ENCODE measurements at regions not wholly inside any gene's neighbourhood (a gene's known extent, or its start where the extent isn't known, plus 50 kb on each side); places are given as distances from the start of the nearest gene placed in this dataset.
"Not testable (repeated sequence)": the region's sequence is repeated elsewhere in the genome, so short reads cannot be mapped to it uniquely, and the experiment has no call there.

DNA sequence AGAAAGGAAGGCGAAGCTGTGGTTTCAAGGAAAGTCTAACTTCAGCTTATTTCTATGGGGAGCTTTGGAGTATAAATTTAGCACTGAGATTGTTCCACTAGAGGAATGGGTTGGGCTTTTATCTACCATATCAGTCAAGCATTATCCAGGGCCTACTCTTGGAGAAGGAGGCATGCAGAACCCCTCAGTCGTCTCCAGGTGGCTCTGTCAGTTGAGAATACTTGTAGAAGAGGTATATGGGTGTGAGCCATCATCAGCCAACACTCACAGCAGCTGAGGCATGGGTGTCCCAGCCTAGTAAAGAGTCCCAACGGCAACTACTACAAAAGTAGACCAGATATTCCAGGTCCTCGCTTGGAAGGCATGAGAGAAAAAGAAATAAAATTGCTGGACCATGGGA lies 548.5 kb upstream of the GRAMD2B start:
- no peaks in the 10 kb centered on the region for H3K36me3 Mint-ChIP-seq (ENCODE audit: insufficient read depth)
- H3K4me1 Mint-ChIP-seq (ENCODE audit: low read depth) = no peaks in the 10 kb centered on the region
- no peaks in the 10 kb centered on the region for H3K27me3 Mint-ChIP-seq (ENCODE audit: low read depth)
- H3K4me3 Mint-ChIP-seq = no peak overlapping the region
- DNase-seq (no peak), ATAC-seq (no peak)
- H3K9me3 Mint-ChIP-seq = peaks cover 13% of the 10 kb centered on the region

DNA sequence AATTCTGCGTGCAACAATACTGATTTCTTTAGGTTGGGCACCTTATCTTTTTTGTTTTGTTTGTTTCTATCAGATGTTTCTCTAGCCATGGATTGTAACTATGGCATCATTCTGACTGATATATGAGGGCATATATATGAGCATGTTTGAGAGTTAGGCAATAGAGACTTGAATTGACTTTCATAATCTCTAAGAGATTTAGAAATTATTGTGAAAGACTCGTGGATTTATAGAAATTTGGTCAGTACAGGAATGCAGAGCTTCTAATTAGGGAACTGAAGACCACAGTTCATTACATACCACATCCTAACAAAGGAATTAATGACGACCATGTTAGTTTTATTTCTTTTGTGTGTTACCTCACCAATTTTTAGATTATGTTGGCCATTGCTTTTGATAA lies 546.0 kb upstream of the GRAMD2B start:
- ATAC-seq = no peak
- Mint-ChIP-seq H3K27me3 (ENCODE audit: low read depth) (no peaks in the 10 kb centered on the region), H3K36me3 (ENCODE audit: insufficient read depth) (no peaks in the 10 kb centered on the region), H3K4me3 (no peak overlapping the region), H3K4me1 (ENCODE audit: low read depth) (no peaks in the 10 kb centered on the region), H3K9me3 (peaks cover 17% of the 10 kb centered on the region)
- no peak for DNase-seq

- no peak overlapping the region for H3K4me3 Mint-ChIP-seq
- no peaks in the 10 kb centered on the region for H3K36me3 Mint-ChIP-seq (ENCODE audit: insufficient read depth)
- ATAC-seq (no peak), DNase-seq (no peak)
- no peaks in the 10 kb centered on the region for H3K4me1 Mint-ChIP-seq (ENCODE audit: low read depth)
- H3K27me3 Mint-ChIP-seq (ENCODE audit: low read depth) = no peaks in the 10 kb centered on the region
- H3K9me3 Mint-ChIP-seq = peaks cover 9% of the 10 kb centered on the region
Observed at GRCh38 chr5:125882061-125882460, 541.1 kb upstream of the GRAMD2B start.

GRCh38 chr5:125883223-125883622 lies 540.0 kb upstream of the GRAMD2B start:
- DNase-seq (no peak), ATAC-seq (no peak)
- no peaks in the 10 kb centered on the region for H3K4me1 Mint-ChIP-seq (ENCODE audit: low read depth)
- H3K36me3 Mint-ChIP-seq (ENCODE audit: insufficient read depth) = no peaks in the 10 kb centered on the region
- H3K4me3 Mint-ChIP-seq = no peak overlapping the region
- H3K9me3 Mint-ChIP-seq = peaks cover 7% of the 10 kb centered on the region
- no peaks in the 10 kb centered on the region for H3K27me3 Mint-ChIP-seq (ENCODE audit: low read depth)

DNA sequence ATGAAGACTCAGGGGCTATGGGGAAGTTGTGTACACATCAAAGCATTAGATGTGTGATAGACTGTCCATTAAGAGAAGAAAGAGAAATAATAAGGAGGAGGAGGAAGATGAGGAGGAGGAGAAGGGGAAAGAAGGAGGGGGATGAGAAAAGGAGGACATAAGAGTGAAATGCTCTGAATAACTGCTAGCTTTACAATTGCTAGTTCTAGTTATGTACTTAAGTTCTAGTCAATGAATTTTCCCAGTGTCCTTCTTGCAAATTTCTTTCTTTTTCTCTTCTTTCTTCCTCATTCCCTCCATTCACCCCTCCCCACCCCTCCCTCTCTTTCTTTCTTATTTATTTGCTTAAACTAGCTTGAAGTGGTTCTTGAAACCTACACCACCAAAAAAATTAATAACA lies 534.9 kb upstream of the GRAMD2B start:
- no peaks in the 10 kb centered on the region for H3K36me3 Mint-ChIP-seq (ENCODE audit: insufficient read depth)
- no peak for ATAC-seq
- H3K27me3 Mint-ChIP-seq (ENCODE audit: low read depth) = no peaks in the 10 kb centered on the region
- H3K4me1 Mint-ChIP-seq (ENCODE audit: low read depth) = no peaks in the 10 kb centered on the region
- H3K9me3 Mint-ChIP-seq = peaks cover 5% of the 10 kb centered on the region
- no peak overlapping the region for H3K4me3 Mint-ChIP-seq
- no peak for DNase-seq

DNA sequence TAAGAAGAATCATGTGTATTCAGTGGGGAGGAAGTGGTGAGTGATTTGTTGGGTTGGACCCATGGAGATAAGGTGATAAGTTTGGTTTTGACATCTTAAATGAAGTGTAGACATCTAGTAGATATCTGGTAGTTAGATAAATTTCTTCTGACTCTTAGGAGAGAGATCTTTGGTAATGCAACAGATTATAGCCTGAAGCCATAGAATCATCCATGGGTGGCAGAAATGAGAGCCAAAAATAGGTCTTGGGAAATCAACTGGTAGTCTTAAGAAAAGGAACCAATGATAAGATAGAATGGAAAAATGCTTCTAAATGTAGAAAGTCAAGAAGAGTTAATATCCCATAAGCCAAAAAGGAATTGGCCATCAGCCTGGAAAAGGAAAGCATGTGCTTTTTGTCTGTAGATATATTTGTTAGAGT lies 532.7 kb upstream of the GRAMD2B start:
- Mint-ChIP-seq H3K4me1 (ENCODE audit: low read depth) (no peaks in the 10 kb centered on the region), H3K4me3 (no peak overlapping the region), H3K27me3 (ENCODE audit: low read depth) (no peaks in the 10 kb centered on the region), H3K36me3 (ENCODE audit: insufficient read depth) (no peaks in the 10 kb centered on the region), H3K9me3 (peaks cover 5% of the 10 kb centered on the region)
- ATAC-seq (no peak), DNase-seq (no peak)

- no peaks in the 10 kb centered on the region for H3K36me3 Mint-ChIP-seq (ENCODE audit: insufficient read depth)
- ATAC-seq (no peak), DNase-seq (no peak)
- peaks cover 5% of the 10 kb centered on the region for H3K9me3 Mint-ChIP-seq
- H3K4me1 Mint-ChIP-seq (ENCODE audit: low read depth) = no peaks in the 10 kb centered on the region
- no peak overlapping the region for H3K4me3 Mint-ChIP-seq
- no peaks in the 10 kb centered on the region for H3K27me3 Mint-ChIP-seq (ENCODE audit: low read depth)
Observed at GRCh38 chr5:125891061-125891725, 532.0 kb upstream of the GRAMD2B start.

GRCh38 chr5:125894383-125894782 lies 528.8 kb upstream of the GRAMD2B start:
- no peak overlapping the region for H3K4me3 Mint-ChIP-seq
- no peaks in the 10 kb centered on the region for H3K27me3 Mint-ChIP-seq (ENCODE audit: low read depth)
- peaks cover 5% of the 10 kb centered on the region for H3K9me3 Mint-ChIP-seq
- DNase-seq = no peak
- H3K36me3 Mint-ChIP-seq (ENCODE audit: insufficient read depth) = no peaks in the 10 kb centered on the region
- ATAC-seq = no peak
- H3K4me1 Mint-ChIP-seq (ENCODE audit: low read depth) = no peaks in the 10 kb centered on the region

DNA sequence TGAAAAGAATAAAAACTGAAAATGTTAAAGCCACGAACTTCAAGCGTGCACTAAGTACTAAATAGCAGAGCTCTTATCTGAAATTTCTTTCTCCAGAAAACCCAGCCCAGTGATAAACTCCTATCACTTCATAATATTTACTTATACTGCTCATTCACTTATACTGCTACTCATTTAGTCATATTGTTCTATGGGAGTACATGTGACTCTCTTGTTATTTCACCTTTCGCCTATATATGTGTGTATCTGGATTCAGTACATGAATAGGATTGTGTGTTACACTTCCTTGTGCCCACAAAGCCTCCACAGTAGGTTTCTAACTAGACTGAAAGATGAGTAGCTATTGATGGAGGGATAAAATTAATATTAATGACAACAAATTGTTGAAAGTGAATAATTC lies 526.8 kb upstream of the GRAMD2B start:
- no peaks in the 10 kb centered on the region for H3K27me3 Mint-ChIP-seq (ENCODE audit: low read depth)
- peaks cover 15% of the 10 kb centered on the region for H3K9me3 Mint-ChIP-seq
- no peak overlapping the region for H3K4me3 Mint-ChIP-seq
- ATAC-seq (no peak), DNase-seq (no peak)
- H3K4me1 Mint-ChIP-seq (ENCODE audit: low read depth) = no peaks in the 10 kb centered on the region
- H3K36me3 Mint-ChIP-seq (ENCODE audit: insufficient read depth) = no peaks in the 10 kb centered on the region

GRCh38 chr5:125897089-125897488 lies 526.1 kb upstream of the GRAMD2B start:
- peaks cover 15% of the 10 kb centered on the region for H3K9me3 Mint-ChIP-seq
- no peak for ATAC-seq
- H3K4me1 Mint-ChIP-seq (ENCODE audit: low read depth) = no peaks in the 10 kb centered on the region
- H3K4me3 Mint-ChIP-seq = no peak overlapping the region
- no peaks in the 10 kb centered on the region for H3K27me3 Mint-ChIP-seq (ENCODE audit: low read depth)
- DNase-seq = no peak
- no peaks in the 10 kb centered on the region for H3K36me3 Mint-ChIP-seq (ENCODE audit: insufficient read depth)

DNA sequence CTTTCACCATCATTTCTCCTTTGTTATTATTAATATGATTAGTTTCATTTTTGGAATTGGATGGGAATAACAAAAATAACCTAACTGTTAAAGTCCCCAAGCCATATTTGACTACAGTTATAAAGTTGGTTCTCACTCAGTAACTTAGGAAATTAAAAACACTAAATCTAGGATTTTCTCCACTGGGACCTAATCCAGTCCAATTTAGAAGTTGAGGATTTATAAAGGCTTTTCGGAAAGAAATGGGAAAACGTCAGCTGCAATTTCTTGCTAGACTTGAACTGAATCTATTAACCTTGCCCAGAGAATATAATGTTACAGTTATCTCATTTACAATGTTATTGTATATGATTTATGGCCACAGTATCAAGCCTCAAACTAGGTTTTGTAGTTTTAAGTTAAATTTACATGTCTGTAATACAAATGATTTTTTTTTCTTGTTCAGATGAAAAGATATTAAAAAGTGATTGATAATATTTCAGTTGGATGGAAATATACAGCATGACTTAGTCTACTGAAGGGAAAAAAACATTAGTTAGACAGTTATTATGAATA lies 524.3 kb upstream of the GRAMD2B start:
- H3K4me1 Mint-ChIP-seq (ENCODE audit: low read depth) = no peaks in the 10 kb centered on the region
- no peak for DNase-seq
- H3K9me3 Mint-ChIP-seq = peaks cover 11% of the 10 kb centered on the region
- H3K4me3 Mint-ChIP-seq = no peak overlapping the region
- H3K36me3 Mint-ChIP-seq (ENCODE audit: insufficient read depth) = no peaks in the 10 kb centered on the region
- ATAC-seq = no peak
- no peaks in the 10 kb centered on the region for H3K27me3 Mint-ChIP-seq (ENCODE audit: low read depth)

GRCh38 chr5:125912028-125912427 lies 511.2 kb upstream of the GRAMD2B start:
- no peak overlapping the region for H3K4me3 Mint-ChIP-seq
- H3K4me1 Mint-ChIP-seq (ENCODE audit: low read depth) = no peaks in the 10 kb centered on the region
- H3K9me3 Mint-ChIP-seq = peaks cover 52% of the 10 kb centered on the region
- DNase-seq (no peak), ATAC-seq (no peak)
- H3K27me3 Mint-ChIP-seq (ENCODE audit: low read depth) = no peaks in the 10 kb centered on the region
- no peaks in the 10 kb centered on the region for H3K36me3 Mint-ChIP-seq (ENCODE audit: insufficient read depth)

DNA sequence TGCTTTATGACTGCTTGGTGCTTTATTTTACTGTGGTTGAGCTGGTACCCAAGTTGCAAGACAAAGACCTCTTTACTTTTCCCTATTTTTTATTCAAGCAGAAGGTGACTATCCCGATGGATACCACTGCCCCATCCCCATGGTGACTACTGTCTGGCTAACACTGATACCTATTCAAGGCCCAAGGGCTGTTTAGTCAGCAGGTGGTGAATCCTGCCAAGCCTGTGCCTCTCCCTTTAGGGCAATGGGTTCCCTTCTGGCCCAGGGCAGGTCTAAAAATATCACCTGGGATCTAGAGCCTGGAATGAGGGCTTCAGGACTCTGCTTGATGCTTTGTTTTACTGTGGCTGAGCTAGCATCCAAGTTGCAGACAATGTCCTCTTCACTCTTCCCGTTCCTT lies 510.0 kb upstream of the GRAMD2B start:
- Mint-ChIP-seq H3K27me3 (ENCODE audit: low read depth) (no peaks in the 10 kb centered on the region), H3K36me3 (ENCODE audit: insufficient read depth) (no peaks in the 10 kb centered on the region), H3K4me3 (no peak overlapping the region), H3K9me3 (peaks cover 46% of the 10 kb centered on the region), H3K4me1 (ENCODE audit: low read depth) (no peaks in the 10 kb centered on the region)
- no peak for ATAC-seq
- DNase-seq = no peak

- H3K4me3 Mint-ChIP-seq = no peak overlapping the region
- H3K4me1 Mint-ChIP-seq (ENCODE audit: low read depth) = no peaks in the 10 kb centered on the region
- DNase-seq (no peak), ATAC-seq (no peak)
- H3K36me3 Mint-ChIP-seq (ENCODE audit: insufficient read depth) = no peaks in the 10 kb centered on the region
- H3K27me3 Mint-ChIP-seq (ENCODE audit: low read depth) = no peaks in the 10 kb centered on the region
- H3K9me3 Mint-ChIP-seq = peaks cover 35% of the 10 kb centered on the region
Observed at GRCh38 chr5:125914471-125914870, 508.7 kb upstream of the GRAMD2B start.

- H3K4me1 Mint-ChIP-seq (ENCODE audit: low read depth); H3K9me3 Mint-ChIP-seq; H3K27me3 Mint-ChIP-seq (ENCODE audit: low read depth); DNase-seq; H3K36me3 Mint-ChIP-seq (ENCODE audit: insufficient read depth); ATAC-seq; H3K4me3 Mint-ChIP-seq: not testable (repeated sequence)
Observed at GRCh38 chr5:125923958-125924357, 499.3 kb upstream of the GRAMD2B start.
